NCI-H1417 (cell line): ENCODE measurements at regions not wholly inside any gene's neighbourhood (a gene's known extent, or its start where the extent isn't known, plus 50 kb on each side); places are given as distances from the start of the nearest gene placed in this dataset.
"Not testable (repeated sequence)": the region's sequence is repeated elsewhere in the genome, so short reads cannot be mapped to it uniquely, and the experiment has no call there.

ENCODE experiments used
- DNase-seq, 3 experiments: peaks; one replicate each; lab custom pipeline; 2025; lab: John Stamatoyannopoulos, UW

DNA sequence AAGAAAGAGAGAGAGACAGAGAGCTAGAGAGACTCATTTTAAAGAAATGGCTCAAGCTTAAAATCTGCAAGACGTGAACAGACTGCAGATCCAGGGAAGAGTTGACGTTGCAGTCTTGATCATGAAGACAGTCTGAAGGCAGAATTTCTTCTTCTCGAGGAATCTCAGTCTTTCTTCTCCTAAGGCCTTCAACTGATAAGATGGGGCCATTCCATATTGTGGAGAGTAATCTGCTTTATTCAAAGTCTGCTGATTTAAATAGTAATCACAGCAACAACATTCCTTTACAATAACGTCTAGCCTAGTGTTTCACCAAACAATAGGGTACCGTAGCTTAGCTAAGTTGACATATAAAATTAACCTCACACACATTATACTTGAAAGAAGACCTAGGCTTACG is 208.4 kb upstream of the ADAMTS3 start:
- DNase-seq: no peak

DNA sequence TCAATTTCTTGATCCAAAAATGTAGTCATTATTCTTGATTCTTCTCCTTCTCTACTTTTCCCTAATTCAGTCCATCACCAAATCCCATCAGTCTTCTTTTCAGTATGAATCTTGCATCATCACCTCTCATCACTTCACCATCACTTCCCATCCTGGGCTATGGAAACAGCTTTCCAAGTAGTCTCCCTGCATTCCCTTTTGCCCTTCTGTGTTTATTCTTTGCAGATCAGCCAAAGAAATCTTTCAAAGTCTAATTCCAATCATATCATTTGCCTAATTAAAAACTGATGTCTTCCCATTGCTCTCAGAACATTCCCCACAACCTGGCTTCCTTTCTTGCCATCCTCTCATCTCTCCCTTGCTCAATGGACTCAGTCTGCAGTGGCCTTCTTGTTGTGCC is 201.7 kb upstream of the ADAMTS3 start:
- DNase-seq: no peak

DNA sequence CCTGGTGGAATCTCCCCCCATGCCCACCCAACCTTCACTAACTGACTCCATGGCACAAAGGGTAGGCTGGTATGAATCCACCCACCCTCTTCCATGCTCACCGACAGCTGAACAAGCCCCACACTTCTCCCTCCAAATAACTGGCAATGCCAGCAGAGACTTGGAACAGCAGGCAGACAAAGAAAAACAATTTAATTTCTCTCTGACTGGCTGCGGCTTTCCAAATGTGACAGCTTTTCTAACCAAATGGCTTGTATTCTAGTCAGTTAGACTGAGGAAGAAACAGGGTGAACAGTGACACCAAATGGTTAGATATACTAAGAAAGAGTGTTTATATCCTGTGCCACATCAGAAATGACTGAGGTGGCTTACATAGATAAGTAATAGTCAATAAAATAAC is 199.3 kb upstream of the ADAMTS3 start:
- no peak for DNase-seq

DNA sequence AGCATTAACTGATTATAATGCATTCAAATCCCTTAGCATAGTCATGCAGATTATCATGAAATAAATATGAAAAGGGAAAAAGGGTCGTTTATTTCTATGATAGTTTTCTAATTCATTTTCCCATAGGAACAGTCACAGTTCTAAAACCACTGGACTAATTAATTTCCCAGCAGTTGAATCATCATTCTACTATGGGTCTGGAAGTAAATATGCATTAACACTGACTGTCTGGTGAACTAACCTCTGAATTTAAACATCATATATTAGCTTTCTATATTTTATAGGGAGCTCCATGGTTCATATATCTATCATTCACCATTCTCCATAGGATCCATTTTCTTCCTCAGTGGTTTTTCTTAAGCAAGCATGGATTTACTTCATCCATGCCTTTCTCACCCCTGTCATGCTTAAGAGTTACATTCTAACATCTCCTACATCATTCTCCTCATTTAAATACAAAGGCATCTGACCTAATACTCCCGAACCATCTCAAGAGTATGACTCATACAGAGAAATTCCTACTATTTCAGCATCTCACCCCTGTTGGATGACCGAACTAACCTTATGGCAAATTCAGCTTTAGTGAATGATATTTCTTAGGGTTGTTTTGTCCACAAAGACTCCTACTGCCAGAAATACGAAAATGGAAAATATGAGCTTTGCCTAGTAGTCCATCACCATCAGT is 198.7 kb upstream of the ADAMTS3 start:
- DNase-seq: no peak

DNA sequence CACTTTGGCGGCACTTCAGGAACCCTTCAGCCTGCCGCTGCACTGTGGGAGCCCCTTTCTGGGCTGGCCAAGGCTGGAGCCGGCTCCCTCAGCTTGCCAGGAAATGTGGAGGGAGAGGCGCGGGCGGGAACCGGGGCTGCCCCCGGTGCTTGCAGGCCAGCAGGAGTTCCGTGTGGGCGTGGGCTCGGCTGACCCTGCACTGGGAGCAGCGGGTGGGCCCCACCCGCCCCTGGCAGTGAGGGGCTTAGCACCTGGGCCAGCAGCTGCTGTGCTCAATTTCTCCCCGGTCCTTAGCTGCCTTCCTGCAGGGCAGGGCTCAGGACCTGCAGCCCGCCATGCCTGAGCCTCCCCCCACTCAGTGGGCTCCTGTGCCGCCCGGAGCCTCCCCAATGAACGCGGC is 196.8 kb upstream of the ADAMTS3 start:
- not testable (repeated sequence) for DNase-seq

DNA sequence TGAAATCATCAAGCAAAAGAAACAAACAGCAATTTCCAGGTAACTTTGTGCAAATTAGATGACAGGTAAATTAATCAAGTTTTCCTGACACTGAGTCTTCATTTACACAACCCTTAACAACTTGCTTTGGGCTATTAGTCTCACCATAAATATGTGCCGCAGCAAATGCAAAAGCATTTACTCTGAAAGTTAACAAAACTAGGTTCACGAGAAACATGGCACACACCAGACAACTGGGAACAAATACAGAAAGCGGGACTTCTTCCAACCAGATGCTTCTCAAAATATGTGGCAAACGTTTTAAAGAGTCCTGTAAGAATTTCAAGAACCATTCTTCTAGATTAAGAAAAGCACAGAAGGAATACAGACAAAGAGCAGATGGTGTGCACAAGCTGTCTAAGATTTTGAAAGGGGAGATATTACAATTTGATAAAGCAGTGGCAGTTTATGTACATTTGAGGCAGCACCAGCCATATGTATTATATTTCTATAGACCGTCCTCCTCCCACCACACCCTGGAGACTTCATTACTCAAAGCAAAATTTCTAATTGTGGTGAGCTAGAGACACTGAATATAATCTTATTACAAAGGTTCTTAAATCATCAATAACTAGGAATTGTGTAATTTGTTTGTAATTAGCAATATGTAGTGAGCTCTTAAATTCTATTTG is 192.5 kb upstream of the ADAMTS3 start:
- DNase-seq: no peak

DNA sequence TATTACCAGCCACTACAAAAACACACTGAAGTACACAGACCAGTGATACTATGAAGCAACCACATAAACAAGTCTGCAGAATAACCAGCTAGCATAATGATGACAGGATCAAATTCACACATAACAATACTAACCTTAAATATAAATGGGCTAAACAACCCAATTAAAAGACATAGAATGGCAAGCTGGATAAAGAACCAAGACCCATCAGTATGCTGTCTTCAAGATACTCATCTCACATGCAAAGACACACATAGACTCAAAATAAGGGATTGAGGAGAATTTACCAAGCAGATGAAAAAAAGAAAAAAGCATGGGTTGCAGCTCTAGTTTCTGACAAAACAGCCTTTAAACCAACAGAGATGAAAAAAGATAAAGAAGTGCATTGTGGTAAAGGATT is 184.4 kb upstream of the ADAMTS3 start:
- not testable (repeated sequence) for DNase-seq

DNA sequence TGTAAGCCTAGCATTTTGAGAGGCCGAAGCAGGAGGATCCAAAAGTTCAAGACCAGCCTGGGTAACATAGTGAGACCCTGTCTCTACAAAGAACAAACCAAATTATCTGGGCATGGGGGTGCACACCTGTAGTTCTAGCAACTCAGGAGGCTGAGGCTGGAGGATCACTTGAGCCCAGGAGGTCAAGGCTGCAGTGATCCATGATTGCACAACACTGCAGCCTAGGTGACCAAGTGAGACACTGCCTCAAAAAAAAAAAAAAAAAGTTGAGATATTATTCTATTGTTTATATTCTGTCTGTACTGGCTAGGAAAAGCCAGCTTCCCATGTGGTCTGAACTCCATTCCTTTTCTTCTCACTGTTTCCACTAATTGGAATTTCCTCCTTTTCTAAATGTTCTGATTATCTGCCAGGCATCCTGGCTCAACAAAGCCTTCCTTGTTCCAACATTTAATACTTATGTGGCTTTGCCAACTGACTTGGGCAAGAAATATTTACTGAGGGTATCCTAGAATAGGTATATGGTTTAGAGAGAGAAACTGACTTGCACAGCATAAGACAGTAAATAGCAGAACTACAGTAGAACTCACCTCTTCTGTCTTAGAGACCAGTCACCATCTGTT is 175.2 kb upstream of the ADAMTS3 start:
- DNase-seq: no peak

DNA sequence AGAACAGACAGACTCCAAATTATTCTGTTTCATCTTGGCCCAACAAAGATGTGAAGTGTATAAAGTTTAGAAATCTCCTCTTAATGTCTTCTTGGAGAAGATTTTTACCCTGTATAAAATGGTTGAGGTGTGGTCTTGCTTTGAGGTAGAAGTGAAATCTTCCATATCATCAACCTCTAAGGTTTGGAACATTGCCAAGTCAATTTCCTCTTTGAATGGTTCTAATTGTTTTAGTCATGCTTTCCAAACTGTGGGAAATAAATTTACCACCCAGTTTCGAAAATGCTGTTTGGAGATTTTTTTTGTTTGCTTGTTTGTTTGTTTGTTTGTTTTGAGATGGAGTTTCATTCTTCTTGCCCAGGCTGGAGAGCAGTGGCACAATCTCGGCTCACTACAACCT is 174.1 kb upstream of the ADAMTS3 start:
- no peak for DNase-seq

DNA sequence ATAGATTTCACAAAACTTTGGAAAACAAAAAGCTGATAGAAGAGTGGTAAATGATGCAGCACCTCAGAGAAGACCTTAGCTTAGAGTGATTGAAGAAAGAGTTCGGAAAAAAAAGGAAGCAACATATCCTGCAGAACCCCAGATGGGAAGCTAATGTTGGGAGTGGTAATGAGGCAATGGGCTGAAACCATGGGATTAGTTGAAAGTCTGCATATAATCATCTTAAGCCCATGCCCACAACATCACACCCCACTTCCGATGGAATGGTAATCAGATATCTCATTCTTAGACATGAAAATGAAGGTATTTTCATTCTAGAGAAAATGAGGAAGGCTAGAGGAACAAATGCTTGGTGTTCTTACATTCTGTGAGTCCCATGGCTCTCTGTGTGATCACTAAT is 146.3 kb upstream of the ADAMTS3 start:
- no peak for DNase-seq

DNA sequence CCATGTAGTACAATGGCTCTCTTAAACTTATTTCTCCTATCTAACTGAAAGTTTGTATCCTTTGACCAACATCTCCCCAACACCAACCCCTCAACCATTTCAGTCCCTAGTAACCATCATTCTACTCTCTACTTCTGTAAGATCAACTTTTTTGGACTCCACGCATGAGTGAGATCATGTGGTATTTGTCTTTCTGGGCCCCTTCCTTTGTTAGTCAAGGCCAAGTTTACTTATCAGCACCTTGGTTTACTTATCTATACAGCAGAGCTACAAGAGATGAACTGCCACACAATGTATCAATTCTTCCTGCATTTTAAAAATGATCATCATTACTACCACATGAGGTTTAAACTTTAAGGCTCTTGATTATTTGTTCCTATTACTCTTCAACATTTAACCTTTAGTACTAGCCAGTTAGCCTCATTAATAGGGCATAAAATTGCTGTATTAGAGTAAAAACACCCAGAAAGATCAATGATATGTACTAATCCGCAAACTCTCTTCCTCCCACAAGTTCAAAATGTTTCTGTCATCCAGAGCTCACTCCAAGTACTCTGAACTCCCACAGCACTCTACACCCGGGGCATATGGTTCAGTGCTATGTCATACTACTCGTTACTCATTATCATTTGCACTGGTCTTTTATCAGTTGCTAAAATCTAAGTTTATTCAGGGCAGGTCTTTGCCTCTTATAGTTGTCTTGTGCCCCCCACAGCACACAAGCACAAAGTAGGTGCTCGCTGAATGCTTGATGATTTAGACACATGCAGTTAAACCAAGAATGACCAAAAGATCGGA is 145.7 kb upstream of the ADAMTS3 start:
- DNase-seq: no peak

DNA sequence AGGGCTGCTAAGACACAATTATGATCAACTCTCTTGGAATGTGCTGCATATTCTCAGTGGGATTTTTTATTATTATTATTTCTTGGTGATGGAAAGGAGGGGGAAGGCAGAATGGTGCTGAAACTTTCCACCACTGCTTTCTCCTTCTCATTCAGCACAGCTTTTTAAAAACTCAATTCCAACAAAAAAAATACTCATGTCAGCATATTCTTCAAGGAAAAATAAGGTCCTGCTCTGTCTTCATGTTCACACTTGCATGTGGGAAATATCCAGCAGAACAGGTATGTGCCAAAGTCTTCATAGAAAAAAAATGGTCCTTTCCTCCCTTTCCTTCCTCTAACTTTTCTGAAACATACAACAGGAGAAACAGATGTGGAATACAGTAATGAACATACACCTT is 144.0 kb upstream of the ADAMTS3 start:
- no peak for DNase-seq

DNA sequence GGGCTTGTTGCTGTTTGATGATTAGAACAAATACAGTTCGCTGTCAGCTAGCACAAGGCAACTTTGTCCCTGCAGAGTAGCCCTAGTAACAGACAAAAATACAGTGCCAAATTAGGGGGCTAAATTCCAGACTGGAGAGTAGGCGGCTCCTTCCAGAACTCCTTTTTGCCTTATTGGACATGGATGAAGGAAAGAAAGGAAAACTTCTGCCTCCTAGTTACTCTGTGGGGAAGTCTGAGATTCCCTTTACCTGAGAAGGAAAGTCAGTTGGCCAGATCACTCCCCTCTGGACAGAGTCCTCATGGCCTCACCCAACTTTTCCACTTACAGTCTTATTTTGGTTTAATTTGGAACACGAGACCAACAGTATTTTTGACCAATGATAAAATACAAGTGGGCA is 140.5 kb upstream of the ADAMTS3 start:
- no peak for DNase-seq

DNA sequence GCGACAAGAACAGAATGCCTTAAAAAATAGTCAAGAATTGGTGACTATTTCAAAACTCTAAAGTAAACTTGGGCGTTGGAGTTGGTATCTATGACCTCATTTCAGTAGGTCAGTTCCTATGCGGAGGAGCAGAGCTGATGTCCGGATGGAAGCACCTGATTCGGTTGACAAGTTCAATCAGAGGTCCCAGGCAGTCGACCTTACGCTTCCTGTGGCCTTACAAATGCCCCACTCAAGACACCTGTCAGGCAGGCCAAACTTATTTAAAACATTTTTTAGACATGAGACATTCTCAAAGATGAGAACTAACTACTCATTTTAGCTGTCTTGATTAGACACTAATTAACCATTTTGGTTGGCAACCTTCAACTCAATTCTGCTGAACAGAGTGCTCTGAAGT is 137.7 kb upstream of the ADAMTS3 start:
- no peak for DNase-seq

DNA sequence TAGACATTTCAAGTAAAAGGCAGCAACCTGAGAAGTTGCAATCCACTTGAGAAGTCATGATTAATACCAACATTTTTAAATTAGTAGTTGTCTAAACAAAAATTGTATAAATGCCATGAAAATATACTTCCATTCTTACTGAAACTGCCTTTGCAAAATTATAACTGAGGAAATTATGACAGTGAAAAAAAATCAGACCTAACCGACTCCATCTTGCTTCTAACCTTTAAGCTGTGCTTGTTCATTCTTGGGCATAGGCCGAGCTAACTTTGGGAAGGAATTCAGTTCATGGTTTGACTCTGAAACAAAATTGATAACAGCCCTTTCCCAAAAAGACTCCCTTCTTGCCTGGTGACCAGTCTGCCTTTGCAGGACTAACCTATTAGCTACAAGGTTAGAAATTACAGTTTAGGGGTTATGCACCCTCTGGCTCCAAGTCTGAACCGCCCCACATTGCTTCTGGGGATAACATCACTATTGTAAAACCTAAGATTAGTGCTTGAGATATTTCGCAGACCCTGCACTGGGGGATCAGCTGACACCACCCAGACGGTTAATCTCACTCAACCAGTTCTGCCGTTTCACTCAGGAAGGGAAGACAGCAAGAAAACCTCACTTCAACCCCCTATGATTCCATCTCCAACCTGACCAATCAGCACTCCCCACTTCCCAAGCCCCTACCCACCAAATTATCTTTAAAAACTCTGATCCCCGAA is 136.1 kb upstream of the ADAMTS3 start:
- not testable (repeated sequence) for DNase-seq

DNA sequence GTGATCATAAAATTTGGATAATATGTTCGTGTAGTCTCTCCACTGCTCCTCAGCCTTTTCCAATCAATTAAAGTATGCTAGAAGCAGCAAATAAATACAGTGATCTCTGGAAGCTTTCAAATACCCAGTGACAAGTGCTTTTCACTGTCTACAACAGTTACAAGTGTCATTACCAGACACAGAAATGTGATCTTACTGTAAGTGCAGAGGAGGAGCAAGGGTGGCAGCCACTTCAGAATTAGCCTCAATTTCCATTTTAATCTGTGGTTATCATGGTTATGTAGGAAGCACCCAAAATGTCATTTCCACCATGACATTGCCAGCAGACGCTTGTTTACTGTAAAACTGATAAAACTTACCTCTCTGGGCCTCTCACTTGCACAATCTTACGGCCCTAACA is 133.9 kb upstream of the ADAMTS3 start:
- DNase-seq: peak in 2 of 3 experiments; percentile 8 to 91

DNA sequence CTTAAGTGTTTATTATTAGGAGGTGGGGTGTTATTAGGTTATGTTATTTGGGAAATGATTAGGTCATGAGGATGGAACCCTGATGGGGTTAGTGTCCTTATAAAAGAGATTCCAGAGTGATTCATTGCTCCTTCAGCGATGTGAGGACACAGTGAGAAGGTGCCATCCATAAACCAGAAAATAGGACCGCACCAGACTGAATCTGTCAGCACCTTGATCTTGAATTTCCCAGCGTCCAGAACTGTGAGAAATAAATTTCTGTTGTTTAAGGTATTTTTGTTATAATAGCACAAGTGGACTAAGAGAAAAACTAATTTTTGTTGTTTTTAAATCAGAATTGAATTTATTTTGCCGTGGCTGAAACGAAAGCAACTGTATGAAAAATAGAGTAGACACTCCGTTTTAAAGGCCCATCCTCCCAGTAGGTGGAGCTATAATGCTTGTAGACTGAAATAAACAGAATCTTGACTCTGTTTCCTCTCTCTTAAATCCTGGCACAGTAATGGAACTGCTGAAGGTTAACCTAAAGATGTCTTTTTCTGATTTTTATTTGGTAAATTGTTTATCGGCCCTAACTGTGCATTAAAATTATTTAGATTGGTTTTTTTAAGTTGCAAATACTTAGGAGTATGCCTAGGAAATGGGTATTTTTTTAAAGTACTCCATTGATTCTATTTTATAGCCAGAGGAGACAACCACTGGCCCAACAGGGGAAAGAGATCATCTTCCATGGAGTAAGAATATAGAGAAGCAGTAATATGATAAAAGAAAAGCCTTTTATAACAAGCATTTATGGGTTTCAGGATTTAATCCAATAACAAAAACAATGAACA is 133.2 kb upstream of the ADAMTS3 start:
- DNase-seq: peak in 2 of 3 experiments; percentile 70 to 83

DNA sequence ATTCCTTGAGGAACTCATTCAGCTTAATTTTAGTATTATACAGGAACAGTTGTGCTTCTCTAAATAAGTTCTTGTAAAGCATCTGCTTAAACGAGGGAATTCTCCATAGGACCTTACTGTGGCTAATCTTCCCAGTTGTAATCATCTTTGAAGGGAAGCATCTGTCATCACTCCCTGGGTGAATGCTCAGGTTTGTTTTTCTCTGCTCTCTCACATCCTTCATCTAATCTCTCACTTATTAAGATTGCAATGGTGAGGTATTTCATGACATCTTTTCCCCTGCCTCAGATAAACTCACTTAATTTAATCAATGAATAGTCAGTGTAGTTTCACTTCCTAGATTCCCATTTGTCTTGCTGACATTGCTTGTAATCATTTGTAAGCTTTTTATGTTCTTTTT is 121.8 kb upstream of the ADAMTS3 start:
- DNase-seq: no peak

DNA sequence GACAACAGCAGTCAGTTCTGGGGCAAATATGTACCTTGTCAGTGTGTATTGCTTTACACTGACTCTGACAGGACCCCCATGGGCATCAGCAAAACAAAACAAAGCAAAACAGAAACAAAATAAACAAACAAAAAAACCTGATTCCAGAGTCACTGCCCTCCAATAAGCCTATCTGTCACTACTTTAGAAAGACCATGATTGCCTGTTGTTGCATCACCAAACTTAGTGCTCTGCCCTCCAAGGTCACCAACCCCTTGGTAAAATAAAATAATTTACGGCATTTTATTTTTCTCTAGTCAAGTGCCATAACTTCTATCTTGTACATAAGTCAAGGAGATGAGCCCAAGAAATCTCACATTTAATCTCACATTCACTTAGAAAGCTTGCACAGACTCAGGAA is 120.9 kb upstream of the ADAMTS3 start:
- no peak for DNase-seq

DNA sequence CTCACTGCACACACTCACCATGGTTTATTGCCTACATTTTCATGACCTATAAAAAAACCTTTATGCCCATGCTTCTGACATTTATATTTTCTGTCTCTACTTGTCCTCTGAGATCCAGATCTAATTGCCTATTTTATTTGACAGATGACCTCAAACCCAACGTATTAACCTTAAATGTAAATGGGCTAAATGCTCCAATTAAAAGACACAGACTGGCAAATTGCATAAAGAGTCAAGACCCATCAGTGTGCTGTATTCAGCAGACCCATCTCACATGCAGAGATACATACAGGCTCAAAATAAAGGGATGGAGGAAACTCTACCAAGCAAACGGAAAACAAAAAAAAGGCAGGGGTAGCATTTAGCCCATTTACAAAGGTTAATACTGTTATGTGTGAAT is 117.4 kb upstream of the ADAMTS3 start:
- not testable (repeated sequence) for DNase-seq

DNA sequence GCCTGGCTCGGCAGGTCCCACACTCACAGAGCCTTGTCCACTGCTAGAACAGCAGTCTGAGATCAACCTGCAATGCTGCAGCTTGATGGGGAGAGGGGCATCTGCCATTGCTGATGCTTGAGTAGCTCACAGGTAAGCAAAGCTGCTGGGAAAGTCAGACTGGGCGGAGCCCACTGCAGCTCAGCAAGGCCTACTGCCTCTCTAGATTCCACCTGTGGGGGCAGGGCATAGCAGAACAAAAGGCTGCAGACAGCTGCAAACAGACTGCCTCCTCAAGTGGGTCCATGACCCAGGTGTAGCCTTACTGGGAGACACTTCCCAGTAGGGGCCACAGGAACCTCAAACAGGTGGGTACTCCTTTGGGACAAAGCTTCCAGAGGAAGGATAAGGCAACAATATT is 110.6 kb upstream of the ADAMTS3 start:
- DNase-seq: peak in 1 of 3 experiments; percentile 64
